RWPE2 (cell line): ENCODE measurements at regions not wholly inside any gene's neighbourhood (a gene's known extent, or its start where the extent isn't known, plus 50 kb on each side); places are given as distances from the start of the nearest gene placed in this dataset.

Experiments
- ATAC-seq: fragments of 200-7000 bp; cut with Tn5 transposase; 3 replicates; pipeline ENCODE4 v1.9.1; 2021; ENCODE audit warnings: low read depth
- DNase-seq: peaks from one replicate; pipeline ENCODE4 v3.0.0-alpha.2; 2020; ENCODE audit warnings: low spot score
- H3K27ac ChIP-seq: fragments of 450-650 bp; 2 replicates; pipeline ENCODE4 v1.5.1; 2017; ENCODE audit warnings: mild to moderate bottlenecking; ENCODE audit not compliant: poor library complexity, severe bottlenecking
- H3K27me3 ChIP-seq: fragments of 250-450 bp; sonication (Bioruptor Pico); 2 replicates; pipeline ENCODE4 v1.5.1; 2021; ENCODE audit warnings: mild to moderate bottlenecking, moderate library complexity; ENCODE audit not compliant: insufficient read depth, poor library complexity, severe bottlenecking
- H3K36me3 ChIP-seq: fragments of 250-450 bp; sonication (Bioruptor Pico); 2 replicates; pipeline ENCODE4 v1.5.1; 2020; ENCODE audit warnings: low read depth, mild to moderate bottlenecking, moderate library complexity
- H3K4me1 ChIP-seq: fragments of 250-450 bp; sonication (Bioruptor Pico); 2 replicates; pipeline ENCODE4 v1.5.1; 2021; ENCODE audit warnings: mild to moderate bottlenecking, moderate library complexity; ENCODE audit not compliant: insufficient read depth, poor library complexity, severe bottlenecking
- H3K4me3 ChIP-seq: fragments of 250-450 bp; sonication (Bioruptor Pico); 2 replicates; pipeline ENCODE4 v1.5.1; 2021; ENCODE audit warnings: mild to moderate bottlenecking, moderate library complexity; ENCODE audit not compliant: severe bottlenecking
- H3K9me3 ChIP-seq: fragments of 250-450 bp; sonication (Bioruptor Pico); 2 replicates; pipeline ENCODE4 v1.5.1; 2021; ENCODE audit warnings: mild to moderate bottlenecking, moderate library complexity; ENCODE audit not compliant: severe bottlenecking
- TF ChIP-seq, protein P1 (sequence below): fragments of 450-650 bp; IDR thresholded peaks from one replicate; pipeline ENCODE4 v1.5.1; 2017; ENCODE audit warnings: mild to moderate bottlenecking, moderate library complexity; ENCODE audit not compliant: poor library complexity, severe bottlenecking

DNA sequence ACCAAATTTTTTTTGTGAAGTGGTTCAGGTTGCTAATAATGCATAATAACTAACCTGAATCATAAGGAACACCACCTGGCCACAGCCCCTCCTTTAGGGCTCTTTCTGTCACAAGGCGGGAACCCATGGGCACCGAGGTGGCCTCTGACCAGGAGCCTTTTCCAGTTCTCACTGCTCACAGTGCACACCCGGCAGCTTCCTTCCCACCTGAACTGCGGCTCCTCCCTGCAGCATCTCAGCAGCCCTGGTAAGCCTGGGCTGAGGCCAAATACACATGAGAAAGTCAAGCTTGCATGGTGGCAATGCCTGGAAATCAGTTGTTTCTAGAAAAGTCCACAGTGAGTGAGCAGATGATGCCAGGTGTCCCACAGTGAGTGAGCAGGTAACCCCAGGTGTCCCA lies 77.6 kb upstream of the SNTG2 start:
- TF ChIP-seq, protein P1, sequence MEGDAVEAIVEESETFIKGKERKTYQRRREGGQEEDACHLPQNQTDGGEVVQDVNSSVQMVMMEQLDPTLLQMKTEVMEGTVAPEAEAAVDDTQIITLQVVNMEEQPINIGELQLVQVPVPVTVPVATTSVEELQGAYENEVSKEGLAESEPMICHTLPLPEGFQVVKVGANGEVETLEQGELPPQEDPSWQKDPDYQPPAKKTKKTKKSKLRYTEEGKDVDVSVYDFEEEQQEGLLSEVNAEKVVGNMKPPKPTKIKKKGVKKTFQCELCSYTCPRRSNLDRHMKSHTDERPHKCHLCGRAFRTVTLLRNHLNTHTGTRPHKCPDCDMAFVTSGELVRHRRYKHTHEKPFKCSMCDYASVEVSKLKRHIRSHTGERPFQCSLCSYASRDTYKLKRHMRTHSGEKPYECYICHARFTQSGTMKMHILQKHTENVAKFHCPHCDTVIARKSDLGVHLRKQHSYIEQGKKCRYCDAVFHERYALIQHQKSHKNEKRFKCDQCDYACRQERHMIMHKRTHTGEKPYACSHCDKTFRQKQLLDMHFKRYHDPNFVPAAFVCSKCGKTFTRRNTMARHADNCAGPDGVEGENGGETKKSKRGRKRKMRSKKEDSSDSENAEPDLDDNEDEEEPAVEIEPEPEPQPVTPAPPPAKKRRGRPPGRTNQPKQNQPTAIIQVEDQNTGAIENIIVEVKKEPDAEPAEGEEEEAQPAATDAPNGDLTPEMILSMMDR: no peak
- ATAC-seq (no peak), DNase-seq (no peak)
- H3K4me1 ChIP-seq: no peaks in the 10 kb centered on the region
- peaks cover 3% of the 10 kb centered on the region for H3K27me3 ChIP-seq
- no peaks in the 10 kb centered on the region for H3K36me3 ChIP-seq
- H3K4me3 ChIP-seq: no peak overlapping the region
- H3K27ac ChIP-seq: no peak overlapping the region
- no peaks in the 10 kb centered on the region for H3K9me3 ChIP-seq

GRCh38 chr2:871926-872680 lies 78.5 kb upstream of the SNTG2 start:
- TF ChIP-seq, protein P1: no peak
- no peaks in the 10 kb centered on the region for H3K4me1 ChIP-seq
- no peak for DNase-seq
- no peak overlapping the region for H3K27ac ChIP-seq
- H3K27me3 ChIP-seq: peaks cover 3% of the 10 kb centered on the region
- no peak for ATAC-seq
- H3K9me3 ChIP-seq: no peaks in the 10 kb centered on the region
- no peaks in the 10 kb centered on the region for H3K36me3 ChIP-seq
- no peak overlapping the region for H3K4me3 ChIP-seq

GRCh38 chr2:871175-871727 lies 79.4 kb upstream of the SNTG2 start:
- no peaks in the 10 kb centered on the region for H3K36me3 ChIP-seq
- no peak overlapping the region for H3K27ac ChIP-seq
- ATAC-seq: no peak
- H3K9me3 ChIP-seq: no peaks in the 10 kb centered on the region
- H3K27me3 ChIP-seq: peaks cover 3% of the 10 kb centered on the region
- TF ChIP-seq, protein P1: no peak
- no peaks in the 10 kb centered on the region for H3K4me1 ChIP-seq
- H3K4me3 ChIP-seq: no peak overlapping the region
- DNase-seq: no peak

DNA sequence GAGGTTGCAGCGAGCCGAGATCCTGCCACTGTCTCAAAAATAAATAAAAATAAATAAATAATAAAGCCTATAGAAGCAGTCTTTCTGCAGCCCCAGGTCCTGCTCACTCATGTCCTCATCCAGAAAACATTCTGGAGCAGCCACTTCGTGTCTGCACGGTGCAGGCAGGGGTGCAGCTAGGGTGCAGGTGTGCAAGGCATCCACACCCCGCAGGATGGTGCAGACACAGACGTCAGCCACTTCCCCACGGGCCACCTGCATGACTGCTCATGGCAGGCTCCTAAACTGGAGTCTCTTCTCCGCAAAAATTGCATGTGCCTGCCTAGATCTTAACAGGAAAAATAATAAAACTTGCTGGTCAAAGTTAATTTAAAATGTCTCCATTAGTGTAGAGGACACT lies 80.2 kb upstream of the SNTG2 start:
- Histone ChIP-seq H3K36me3 (no peaks in the 10 kb centered on the region), H3K4me3 (no peak overlapping the region), H3K27ac (no peak overlapping the region), H3K4me1 (no peaks in the 10 kb centered on the region), H3K9me3 (no peaks in the 10 kb centered on the region), H3K27me3 (peaks cover 3% of the 10 kb centered on the region)
- TF ChIP-seq, protein P1: no peak
- no peak for DNase-seq
- ATAC-seq: no peak

DNA sequence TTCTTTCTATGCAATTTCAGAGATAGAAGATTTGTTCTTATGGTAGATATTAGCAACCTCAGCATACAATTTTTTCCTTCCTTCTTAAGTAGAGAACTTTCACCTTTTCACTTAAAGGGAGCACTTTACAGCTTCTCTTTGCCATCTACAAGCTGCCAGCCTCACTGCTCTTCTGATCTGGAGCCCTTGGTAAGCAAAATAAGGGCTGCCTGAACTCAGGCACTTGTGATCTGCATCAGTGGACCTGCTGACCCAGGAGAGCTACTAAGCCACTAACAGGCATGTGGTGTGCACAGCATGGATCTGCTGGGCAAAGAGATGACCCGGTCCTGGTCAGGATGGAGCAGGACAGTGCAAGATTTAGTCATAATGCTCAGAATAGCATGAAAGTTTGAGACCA lies 80.8 kb upstream of the SNTG2 start:
- H3K36me3 ChIP-seq: no peaks in the 10 kb centered on the region
- H3K27me3 ChIP-seq: peaks cover 1% of the 10 kb centered on the region
- no peaks in the 10 kb centered on the region for H3K9me3 ChIP-seq
- TF ChIP-seq, protein P1: no peak
- H3K4me3 ChIP-seq: no peak overlapping the region
- H3K27ac ChIP-seq: no peak overlapping the region
- DNase-seq (no peak), ATAC-seq (no peak)
- no peaks in the 10 kb centered on the region for H3K4me1 ChIP-seq
